HG02973 (cell line): ENCODE measurements at regions not wholly inside any gene's neighbourhood (a gene's known extent, or its start where the extent isn't known, plus 50 kb on each side); places are given as distances from the start of the nearest gene placed in this dataset.
"Not testable (repeated sequence)": the region's sequence is repeated elsewhere in the genome, so short reads cannot be mapped to it uniquely, and the experiment has no call there.

Experiments used
- ATAC-seq: cut with Tn5 transposase; IDR thresholded peaks from one replicate; pipeline ENCODE4 v1.9.1; 2021; ENCODE audit warnings: moderate library complexity; ENCODE audit not compliant: unreplicated experiment

DNA sequence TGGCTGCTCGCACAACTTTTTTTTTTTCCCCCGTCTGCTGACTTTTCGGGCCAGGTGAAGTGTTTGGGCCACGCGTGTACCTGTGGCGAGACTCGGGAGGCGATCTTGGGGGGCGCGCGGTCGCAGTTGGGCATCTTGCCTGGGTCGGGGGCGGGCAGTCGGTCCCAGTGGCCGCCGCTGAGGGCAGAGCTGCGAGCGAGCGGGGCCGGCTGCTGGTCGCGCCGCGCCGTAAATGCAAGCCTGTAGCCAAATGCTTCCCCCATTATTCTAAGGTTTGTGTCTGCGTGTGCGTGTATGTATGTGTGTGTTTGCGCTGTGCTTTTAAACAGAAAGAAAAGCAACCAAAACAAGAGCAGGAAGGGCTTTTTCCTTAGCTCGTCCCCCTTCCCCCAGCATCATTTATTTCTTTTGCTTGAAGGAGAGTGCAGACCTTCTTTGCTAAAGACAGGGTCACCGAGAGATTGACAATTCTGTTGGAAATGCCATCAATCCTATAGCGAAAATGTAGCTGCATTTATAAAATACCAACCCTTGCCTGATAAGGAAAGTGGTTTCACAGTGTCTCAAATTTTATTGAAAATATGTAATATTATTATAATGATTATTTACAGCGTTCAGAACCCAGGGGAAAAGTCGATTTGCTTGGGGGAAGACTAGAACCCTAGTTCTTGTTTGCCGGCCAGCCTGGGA lies 143.2 kb upstream of the ZNF536 start:
- no peak for ATAC-seq

DNA sequence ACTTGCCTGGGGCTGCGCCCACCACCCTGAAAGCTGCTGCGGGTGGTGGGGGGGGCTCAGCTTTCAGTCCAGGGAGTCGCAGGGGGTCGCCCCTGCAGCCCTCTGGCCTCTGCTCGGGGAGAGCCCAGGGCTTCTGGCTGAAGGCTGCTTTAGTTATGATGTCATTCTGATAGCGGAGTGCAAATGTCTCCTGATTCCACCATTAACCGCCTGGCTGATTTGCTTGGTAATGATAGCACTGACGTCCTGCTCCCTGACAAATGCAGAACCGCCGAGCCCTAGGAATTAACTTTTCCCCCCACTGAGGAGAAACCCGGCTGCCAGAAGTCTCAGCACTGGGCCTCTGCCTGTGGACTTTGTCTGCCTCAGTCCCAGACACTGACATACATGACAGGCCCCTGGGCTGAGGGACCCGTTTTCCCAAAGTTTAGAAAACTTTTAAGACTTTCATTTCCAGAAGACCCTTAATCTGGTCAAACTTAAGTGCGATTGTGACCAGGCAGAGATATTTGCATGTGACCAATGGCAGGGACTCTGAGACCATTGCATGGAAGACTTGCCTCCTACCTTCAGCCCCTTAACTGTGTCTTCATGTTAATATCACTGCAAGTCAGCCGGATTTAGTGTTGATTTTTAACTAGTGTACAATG lies 142.5 kb upstream of the ZNF536 start:
- ATAC-seq = no peak

DNA sequence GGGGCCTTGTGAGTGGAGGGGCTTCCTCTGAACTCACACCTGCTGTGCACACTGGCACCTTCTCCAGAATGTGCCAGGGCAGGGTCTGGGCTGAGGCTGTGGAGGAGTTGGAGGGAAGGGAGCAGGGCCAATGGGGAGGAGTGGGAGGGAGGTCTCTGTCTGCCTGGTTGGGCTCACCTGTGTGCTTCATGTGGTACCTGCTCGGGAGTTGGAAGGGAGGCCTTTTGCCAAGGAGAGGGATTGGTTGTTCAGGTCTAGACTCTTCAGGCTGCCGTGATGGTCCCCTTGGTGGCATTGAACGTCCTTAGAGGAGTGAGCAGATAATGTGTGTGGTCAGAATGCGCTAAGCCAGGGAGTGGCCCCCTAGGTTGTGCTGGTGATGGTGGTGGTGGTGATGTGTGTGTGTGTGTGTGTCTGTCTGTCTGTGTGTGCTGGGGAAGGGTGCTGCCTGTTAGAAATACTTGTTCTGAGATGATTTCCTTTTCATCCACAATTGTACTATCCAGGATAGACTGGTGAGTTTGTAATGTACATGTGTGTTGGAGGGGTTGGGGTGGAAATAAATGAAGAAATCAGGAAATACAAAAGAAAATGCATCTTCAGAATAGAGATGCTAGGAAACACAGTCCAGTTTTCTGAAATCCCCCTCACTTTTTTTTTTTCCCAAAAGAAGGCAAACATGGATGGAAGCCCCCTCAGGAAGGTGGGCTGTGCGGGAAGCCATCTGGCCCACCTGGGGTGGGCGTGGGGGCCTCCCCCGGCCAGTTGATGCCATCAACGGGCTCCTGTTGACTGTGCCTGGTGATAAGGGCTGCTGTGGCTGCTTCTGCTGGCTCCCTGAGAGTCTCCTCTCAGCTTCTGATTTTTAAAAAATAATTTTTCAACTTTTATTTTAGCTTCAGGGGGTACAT lies 140.5 kb upstream of the ZNF536 start:
- ATAC-seq = no peak

DNA sequence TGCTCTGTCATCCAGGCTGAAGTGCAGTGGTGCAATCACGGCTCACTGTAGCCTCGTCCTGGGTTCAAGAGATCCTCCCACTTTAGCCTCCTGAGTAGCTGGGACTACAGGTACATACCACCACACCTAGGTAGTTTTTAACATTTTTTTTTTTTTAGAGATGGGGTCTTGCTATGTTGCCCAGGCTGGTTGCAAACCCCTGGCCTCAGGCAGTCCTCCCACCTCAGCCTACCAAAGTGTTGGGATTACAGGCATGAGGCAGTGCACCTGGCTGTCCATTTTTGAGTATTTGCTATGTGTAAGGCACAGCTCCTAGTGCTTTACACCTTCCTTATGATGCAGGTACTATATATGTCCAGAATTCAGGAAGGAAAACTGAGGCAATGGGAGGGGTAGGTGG lies 138.8 kb upstream of the ZNF536 start:
- no peak for ATAC-seq

DNA sequence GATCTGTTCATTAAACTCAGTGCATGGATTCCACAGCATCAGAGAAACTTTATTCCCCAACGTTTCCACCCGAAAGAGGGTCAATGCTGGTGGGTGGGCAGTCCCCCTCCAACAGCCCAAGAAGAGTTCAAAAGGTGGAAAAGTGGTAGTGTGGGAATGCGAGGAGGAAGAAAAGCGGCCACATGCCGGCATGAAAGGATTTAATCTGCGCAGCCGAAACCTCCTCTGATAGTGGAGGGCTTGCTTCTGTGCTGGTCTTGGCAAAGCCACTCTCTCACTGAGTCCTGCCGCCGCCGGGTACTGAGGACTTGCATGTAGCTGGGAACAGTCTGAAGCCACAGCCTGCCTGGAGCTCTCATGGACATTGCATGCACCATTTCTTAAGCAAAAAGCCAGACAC lies 136.2 kb upstream of the ZNF536 start:
- ATAC-seq = no peak

DNA sequence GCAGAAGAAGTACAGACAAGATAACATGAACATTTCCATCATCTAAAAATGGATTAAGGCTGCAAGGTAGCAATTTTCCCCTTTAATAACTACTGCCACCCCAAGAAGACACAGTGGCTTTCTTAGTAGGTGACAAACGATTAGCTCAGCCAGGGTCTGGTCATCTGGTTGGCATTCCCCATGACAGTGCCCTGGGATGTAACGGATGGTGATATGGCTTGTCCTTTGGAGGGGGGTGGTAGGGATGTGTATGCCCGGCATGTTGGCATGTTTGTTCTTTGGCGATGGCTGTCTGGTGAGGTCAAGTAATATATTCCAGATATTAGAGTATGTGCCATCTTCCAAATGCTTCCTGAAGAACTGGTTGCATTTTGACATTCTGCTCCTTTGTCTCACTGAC lies 135.6 kb upstream of the ZNF536 start:
- no peak for ATAC-seq

DNA sequence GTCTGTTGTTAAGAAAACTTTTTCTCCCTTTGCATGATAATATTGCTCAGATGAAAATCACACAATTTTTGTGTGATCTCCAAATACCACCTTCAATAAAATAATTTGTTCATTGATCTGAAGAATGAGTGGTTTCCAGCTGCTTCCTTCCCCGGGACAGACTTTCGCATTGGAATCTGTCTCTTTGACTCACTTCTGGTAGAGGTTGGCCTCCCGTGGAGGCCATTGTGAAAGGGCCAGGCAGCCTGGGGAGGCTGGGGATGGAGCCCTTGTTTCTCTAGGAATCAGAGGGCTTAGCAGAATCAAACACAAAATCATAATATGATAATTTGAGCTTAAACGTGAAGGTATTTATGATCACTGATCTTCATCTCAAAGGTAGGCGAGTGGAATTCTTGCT lies 135.0 kb upstream of the ZNF536 start:
- no peak for ATAC-seq

DNA sequence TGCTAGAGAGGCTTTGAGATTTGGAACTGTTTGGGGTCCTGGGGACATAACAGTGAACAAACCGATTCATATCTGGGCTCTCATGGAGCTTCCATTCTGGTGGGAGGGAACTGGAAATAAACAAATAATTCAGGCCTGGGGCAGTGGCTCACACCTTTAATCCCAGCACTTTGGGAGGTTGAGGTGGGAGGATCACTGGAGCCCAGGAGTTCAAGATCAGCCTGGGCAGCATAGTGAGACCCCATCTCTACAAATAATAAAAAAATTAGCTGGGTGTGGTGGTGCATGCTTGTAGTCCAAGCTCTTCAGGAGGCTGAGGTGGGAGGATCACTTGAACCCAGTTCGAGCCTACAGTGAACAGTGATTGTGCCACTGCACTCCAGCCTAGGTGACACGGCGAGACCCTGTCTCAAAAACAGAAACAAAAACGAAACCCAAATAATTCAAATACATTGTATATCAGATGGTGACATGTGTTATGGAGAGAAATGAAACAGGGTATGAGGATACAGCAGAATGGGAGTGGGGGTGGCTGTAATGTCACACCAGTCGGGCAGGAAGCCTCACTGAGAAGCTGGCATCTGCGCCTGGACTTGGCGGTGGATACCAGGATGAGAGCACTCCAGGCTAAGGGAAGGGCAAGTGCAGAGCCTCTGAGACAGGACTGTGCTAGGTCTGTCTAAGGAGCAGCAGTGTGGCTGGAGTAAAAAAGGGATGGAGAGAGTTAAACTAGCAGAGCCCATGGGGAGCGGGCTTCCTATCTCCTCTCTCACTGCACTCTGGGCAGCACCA lies 131.1 kb upstream of the ZNF536 start:
- ATAC-seq = no peak

DNA sequence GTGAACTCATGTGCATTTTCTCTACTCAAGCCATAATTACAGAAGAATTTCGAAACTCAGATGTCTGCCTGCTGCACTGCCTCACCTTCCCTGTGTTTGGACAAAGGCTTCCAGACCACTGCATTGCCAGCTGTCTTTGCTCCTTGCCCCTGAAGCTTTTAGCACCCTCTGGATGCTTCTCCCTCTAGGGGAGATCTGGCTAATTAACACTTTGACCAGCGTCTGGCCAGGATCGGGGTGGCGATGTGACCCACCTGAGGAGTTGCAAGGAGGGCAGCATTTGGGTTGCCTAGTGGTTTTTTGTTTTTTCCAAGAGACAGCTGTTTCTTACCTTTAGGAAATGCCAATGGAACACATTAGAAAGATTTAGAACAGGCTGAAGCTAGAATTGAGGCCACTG lies 127.7 kb upstream of the ZNF536 start:
- no peak for ATAC-seq

DNA sequence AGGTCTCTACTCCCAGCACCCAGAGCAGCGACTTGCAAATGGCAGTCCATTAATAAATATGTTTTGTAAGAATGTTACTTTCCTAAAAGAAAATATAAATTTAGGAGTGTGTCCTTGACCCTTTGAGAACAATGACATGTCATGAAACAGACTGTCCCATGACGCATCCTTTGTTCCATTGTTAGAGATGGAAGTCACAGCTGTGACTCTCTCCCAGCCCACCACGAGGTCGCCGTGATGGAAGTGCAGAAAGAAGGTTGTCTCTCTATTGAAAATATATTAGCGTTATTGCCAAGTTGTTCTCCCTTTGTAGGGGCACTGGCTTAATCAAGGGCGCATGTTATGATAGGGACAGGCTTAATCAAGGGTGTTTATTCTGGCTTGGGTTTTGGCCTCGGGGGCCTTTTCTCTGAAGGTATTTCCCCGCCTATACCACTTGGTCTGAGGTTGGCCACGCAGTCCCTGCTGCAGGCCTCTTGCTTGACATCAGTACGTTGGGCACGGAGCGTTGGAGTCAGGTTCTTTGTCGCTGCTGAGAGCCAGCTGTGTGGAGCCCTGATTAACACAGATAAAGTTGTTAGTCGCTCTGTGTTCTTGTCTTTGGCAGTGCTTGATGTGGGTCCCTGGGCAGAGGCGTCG lies 126.7 kb upstream of the ZNF536 start:
- no peak for ATAC-seq

DNA sequence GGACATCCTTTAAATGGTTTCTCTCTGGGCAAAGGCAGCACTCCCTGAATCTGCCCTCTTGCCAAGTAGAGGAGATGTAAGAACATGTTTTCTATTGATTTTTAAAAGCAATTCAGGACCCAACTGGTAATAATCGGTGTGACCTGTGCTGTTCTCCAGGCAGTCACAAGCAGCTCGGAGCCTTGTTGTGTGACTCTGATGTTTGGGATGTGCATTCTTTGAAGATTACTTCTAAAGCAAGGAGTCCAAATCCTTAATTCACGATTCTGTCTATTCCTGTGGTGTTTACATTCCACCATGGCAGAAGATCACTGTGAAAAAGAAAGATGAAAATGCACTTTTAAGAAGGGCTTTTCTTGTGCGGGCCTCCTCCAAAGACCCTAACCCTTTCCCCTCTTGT lies 122.3 kb upstream of the ZNF536 start:
- no peak for ATAC-seq

DNA sequence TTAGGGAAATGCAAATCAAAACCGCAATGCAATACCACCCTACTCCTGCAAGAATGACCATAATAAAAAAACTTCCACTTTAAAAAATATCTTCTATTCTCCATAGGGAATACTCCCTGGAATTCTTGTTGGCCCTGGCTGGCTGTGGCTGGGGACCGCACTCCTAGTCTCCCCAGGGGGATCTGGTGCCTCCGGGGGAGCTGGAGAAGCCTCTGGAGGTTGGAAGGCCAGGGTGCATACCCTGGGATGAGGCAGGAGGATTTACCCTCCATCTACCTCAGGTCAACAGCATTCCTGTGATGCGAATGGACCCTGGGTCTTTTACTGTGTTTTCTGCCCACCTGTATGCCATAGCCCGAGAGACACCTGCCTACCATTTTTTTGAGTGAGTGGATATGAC lies 120.0 kb upstream of the ZNF536 start:
- ATAC-seq = no peak

DNA sequence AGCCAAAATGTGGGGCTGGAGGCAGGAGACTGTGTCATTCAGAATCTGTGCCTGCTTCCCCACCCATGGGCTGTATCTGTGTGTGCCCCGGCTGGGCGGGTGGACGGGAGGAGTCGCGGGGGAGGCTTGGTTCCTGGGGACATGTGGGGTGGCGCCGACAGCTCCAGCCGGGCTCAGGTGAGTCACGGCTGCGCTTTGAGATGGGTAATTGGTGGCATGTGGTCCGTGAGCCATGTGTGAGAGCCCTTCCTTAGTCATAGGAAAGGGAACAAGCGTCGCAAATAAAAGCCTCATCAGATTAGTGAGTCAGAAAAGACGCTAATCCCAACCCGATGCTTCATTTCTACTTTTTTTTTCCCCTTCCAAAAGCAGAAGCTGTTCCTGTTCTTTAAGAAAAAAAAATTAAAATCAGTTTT lies 118.6 kb upstream of the ZNF536 start:
- no peak for ATAC-seq

DNA sequence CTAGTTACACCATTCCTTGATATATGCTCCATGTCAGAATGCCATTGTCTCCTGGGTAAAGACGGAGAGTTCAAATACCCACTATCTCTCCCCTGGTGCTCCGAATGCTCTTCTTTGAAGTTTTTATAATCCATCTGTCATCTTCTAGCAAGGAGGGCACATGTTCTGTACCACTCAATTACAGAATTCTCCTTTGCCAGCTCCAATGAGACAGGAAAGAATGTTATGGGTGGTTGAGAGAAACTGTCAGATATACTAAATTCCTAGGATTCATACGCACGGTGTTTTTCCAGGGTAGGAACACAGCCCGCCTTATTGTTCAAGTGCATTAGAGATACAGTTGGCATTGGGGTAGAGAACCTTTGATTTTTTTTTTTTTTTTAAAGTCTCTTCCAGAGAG lies 118.0 kb upstream of the ZNF536 start:
- ATAC-seq = no peak

DNA sequence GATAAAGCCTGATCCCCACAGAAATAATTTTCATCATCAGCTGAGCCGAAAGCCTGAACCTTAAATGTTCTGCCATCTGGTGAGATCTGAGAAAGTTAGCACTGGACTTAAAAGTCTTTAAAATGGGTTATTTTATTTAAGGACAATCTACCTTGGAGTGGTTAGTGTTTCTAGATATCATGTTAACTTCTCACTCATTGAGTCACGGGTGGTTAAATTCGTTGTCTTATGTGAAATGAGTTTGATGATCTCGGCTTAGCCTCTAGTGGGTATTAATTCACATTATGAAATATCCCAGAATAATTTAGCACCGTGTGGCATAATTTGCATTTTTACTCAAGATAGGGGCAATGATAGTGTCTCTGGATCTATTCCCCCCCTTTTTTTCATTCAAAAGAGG lies 117.4 kb upstream of the ZNF536 start:
- ATAC-seq = no peak

DNA sequence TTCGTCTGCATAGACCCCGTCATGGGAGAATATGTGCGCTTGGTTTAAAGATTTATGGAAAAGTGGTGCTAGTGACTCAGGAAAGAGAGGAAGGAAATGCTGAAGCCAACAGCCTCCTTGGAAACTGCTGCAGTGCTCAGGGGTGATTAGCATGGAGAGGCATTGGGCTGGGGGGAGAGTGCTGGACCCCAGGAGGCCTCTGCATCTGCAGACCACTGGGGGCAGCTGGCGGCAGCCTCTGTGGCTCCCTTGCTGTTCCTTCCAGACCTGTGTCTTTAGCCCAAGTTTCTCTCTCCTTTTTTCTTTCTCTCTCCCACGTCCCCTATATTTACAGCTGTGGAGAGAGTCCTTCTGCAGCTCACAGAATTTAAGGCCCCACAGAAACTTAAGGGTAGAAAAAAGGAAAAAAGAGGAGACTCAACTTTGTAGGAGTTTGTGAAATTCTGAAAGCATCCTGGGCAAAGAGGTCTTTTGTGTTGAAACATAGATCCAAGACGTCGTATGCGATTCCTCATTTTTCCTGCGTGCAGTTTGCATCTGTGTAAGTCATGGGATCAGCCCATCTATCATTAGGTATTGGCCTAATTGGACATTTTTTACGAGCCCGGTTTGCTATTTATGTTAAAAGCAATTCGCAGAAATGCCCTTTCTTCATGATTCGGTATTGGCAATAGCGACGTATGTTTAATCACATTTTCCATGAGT lies 116.2 kb upstream of the ZNF536 start:
- no peak for ATAC-seq

DNA sequence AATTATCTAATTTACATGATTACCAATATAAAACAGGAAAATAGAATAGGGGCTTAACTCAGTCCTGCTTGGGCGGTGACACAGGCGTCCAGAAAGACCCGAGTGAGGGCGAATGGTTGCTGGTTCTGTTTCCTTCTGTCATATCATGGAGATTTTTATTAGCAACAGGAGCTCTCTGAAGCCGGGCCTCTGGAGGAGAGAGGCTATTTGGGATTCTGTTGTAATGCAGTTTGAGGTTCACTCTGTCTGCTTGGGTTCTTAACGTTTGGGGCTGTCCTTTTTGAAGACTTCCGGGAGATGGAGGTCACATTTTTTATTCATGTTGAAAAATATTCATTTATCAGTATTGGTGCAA lies 115.7 kb upstream of the ZNF536 start:
- no peak for ATAC-seq

DNA sequence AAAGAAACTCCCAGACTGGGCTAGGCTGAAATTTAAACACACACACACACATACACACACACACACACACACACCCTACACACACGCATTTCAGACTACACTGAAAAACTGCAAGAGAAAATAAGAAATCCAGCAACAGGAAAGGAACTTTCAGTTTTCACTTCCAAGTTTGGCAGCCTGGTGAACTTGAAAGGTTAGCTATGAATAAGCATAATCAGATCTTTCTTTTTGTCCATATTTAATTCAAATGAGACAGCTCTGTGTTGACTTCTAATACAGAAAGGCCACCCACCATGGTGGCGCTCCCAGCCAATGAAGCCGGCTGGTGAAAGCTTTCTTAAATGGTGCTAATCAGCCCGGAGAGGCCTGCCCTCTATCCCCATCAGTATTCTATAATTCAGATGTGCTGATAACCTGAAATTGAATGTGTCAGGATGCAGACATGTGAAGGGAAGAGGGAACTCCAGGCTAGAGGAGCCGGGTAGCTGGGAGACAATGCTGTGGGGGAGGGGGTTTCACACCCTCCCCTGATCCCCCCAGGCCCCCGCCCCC lies 108.3 kb upstream of the ZNF536 start:
- ATAC-seq = no peak

DNA sequence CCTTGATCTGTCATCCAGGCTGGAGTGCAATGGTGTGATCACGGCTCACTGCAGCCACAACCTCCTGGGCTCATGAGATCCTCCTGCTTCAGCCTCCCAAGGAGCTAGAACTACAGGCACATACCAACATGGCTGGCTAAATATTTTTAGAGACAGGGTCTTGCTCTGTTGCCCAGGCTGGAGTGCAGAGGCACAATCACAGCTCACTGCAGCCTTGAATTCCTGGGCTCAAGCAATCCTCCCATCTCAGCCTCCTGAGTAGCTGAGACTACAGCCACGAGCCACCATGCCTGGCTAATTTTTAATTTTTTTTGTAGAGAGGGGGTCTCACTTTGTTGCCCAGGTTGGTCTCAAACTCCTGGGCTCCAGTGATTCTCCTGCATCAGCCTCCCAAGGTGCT lies 106.3 kb upstream of the ZNF536 start:
- ATAC-seq = not testable (repeated sequence)

DNA sequence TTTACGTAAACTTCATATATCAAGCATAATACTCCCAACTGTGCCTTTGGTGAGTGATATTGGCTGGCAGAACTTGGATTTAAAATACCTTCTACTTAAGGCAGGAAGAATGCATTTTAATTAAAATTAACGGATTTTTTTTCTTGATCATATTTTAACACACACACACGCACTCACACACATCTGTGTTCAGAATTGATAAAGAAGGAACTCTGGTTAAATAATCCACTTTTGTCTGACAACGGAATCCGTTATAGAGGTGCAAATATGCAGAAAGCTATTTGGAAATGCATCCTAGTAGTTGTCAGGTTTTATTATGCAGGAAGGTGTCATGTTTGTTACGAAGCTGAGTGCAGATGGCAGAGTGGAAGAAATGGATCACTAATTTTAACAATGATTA lies 105.5 kb upstream of the ZNF536 start:
- ATAC-seq = no peak
